ENCODE measurements at regions not wholly inside any gene's neighbourhood (a gene's known extent, or its start where the extent isn't known, plus 50 kb on each side); places are given as distances from the start of the nearest gene placed in this dataset.
A peak's percentile ranks its signal among the peaks of the same experiment; 100 is the strongest.

DNA sequence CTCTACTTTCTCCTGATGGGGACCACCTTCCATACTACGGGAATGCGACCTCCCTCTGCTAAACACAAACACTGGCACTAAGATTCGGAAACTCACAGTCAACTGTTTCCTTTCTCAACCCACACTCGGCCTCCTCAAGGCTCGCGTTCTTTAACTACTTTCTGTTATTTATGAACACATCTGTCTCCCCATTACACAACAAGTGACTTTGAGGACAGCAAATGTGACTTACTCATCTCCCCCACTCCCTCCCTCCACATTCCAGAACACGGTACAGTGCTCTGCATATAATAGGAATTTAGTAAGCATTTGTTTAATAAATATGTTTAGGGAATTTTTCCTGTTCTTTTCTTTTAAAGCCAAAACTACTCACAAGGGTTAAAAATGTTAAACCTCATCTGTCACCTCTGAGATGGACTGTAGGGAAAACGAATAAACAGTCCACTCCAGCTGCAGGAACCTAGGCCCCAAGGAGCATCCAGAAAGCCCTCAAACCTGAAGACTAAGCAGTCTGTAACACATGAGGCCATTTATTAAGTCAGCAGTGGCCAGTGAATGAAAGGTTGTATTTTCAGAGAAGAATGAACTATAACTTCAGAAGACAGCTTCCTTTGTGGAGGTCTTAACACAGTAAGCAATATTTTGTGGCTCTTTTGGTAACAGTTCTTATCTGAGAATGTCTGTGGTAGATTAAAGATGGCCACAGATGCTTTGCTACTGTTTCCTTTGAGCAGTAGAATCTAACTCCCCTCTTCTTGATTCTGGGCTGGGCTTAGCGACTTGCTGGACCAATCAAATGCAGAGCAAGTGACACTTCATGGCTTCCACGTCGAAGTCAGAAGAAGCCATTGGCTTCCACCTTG is 209.6 kb upstream of the DTNBP1 start:
- DNase-seq (ENCODE audit: low spot score) (no peak), ATAC-seq (ENCODE audit: low FRiP score) (no peak)

DNA sequence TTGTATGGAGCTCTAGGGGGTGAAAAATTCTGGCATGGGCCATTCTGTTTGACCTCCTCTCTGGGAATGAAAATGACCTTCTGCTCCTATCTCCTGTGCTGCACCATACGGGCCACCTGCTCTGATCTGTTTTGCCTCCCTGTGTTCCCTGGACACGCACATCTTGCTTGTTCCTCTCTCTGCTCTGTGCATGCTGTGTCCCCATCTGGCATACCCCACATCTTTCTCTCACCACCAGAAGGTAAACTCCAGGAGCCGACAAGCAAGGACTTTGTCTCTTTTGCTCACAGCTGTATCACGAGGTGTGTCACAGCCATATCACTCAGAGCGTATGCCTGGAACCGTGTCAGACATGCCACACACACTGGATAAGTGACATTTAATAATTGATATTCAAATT is 208.4 kb upstream of the DTNBP1 start:
- TF ChIP-seq, protein P1, sequence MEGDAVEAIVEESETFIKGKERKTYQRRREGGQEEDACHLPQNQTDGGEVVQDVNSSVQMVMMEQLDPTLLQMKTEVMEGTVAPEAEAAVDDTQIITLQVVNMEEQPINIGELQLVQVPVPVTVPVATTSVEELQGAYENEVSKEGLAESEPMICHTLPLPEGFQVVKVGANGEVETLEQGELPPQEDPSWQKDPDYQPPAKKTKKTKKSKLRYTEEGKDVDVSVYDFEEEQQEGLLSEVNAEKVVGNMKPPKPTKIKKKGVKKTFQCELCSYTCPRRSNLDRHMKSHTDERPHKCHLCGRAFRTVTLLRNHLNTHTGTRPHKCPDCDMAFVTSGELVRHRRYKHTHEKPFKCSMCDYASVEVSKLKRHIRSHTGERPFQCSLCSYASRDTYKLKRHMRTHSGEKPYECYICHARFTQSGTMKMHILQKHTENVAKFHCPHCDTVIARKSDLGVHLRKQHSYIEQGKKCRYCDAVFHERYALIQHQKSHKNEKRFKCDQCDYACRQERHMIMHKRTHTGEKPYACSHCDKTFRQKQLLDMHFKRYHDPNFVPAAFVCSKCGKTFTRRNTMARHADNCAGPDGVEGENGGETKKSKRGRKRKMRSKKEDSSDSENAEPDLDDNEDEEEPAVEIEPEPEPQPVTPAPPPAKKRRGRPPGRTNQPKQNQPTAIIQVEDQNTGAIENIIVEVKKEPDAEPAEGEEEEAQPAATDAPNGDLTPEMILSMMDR (IDR thresholded peaks at IDR 0.05), result no peak
- DNase-seq (ENCODE audit: low spot score), result no peak
- ATAC-seq (ENCODE audit: low FRiP score), result no peak

More for the DNA sequence above, 209.6 kb upstream of the DTNBP1 start:
- TF ChIP-seq, protein P1 (IDR thresholded peaks at IDR 0.05), result no peak

DNA sequence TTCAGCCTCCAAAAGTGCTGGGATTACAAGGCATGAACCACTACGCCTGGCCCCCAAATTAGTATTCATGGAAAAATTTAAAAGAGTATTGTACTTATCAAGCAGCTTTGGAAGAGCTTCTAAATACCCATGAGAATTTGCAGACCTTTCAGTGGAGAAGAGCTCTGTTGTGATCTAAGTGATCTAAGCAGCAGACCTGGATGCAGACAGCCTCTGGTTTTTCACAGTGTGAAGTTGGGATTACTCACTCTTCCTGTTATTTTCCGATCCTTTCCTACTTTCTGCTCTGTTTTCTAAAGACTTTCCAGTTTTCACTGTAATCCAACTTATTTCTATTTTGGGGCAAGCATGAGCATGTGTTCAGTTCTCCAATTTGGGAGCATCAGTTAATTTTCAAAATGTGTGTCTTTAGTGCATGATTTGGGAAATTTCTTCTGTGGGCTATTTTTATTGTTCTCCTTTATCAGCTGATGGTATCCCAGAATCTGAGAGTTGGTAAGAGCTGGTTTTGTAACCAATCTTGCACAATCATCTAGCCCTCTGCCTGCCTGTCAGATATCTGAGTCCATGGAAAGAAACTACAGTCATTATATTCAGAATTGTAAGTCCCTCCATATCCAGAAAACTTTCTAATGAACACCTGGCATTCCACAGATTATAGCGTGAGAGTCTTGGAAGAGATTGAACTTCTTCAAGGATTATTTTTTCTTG is 207.7 kb upstream of the DTNBP1 start:
- TF ChIP-seq, protein P1 (IDR thresholded peaks at IDR 0.05), result no peak
- DNase-seq (ENCODE audit: low spot score) (no peak), ATAC-seq (ENCODE audit: low FRiP score) (peak; percentile 63)

DNA sequence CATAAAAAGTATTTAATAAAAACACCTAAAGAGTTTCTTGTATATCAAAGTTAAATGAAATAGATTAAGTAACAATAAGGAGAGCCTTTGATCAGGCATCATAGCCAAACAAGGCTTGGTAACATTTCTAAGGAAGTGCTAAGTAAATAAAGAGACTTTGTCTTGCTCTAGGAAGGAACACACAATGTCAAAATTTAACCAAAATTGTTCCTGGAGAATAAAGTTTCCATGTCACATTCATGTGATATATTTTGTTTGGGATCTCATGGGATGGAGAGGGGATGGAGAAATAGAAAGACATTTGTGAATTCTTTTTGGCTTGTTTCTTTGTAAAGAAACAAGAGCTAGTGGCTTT is 201.9 kb upstream of the DTNBP1 start:
- no peak for ATAC-seq (ENCODE audit: low FRiP score)
- DNase-seq (ENCODE audit: low spot score), result no peak
- TF ChIP-seq, protein P1 (IDR thresholded peaks at IDR 0.05), result no peak

DNA sequence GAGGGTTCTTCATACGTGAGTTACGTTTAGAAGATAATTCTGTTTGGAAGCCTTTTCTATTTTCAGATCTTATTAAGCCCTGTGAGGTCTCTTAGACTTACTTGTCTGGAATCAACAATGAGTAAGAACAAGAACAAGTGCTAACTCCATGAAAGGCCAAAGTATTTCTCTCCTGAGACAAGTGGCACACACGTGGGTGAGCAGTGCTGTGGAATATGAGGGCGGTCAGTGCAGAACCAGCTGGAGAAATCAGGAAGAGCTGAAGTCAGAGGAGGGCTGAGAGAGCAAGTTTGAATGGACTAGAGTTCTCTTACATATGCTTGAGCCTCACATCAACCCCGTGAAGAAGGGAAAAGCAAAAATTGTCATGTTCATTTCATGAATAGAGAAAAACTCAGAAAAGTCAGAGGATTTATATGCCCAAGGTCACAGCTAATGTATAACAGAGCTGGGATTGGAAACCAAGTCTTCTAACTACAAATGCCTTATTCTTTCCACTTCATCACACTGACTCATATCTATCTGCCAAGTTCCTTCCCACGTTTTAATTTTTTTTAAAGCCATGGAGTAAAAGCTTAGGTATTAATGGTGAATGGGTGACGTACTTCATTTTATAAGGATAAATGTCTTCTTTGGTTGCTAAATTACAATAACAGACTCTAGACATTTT is 201.3 kb upstream of the DTNBP1 start:
- DNase-seq (ENCODE audit: low spot score) (no peak), ATAC-seq (ENCODE audit: low FRiP score) (no peak)
- TF ChIP-seq, protein P1 (IDR thresholded peaks at IDR 0.05), result no peak

DNA sequence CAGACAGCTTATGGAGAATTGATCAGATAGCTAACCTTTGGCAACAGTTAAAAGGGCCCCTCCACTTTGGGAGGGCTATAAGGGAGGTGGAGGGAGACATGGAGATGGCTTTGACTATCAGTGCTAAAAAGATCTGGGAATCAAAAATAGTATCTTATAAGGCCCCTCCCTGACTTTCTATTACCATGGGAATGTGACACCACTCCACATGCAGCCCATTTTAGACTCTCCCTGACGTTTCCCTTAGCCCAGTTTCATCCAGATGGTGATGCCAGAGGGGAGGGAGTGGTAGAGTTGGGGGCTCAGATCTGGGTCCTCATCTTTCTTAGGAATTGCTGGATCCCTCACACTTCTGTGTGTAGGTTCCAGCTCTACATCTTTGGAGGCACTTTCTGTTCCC is 200.0 kb upstream of the DTNBP1 start:
- DNase-seq (ENCODE audit: low spot score), result no peak
- ATAC-seq (ENCODE audit: low FRiP score), result no peak
- TF ChIP-seq, protein P1 (IDR thresholded peaks at IDR 0.05), result no peak
